Fibroblast of lung (primary cell): ENCODE measurements at regions not wholly inside any gene's neighbourhood (a gene's known extent, or its start where the extent isn't known, plus 50 kb on each side); places are given as distances from the start of the nearest gene placed in this dataset.

ENCODE experiments used
- DNase-seq, 2 donors: peaks; one replicate each; pipeline versions ENCODE4 v3.0.0 to v3.0.0-alpha.2; 2010; ENCODE audit warnings: low read depth in 2 of 2
- H2AFZ ChIP-seq: 2 replicates; pipeline ENCODE4 v1.5.1; 2012; ENCODE audit warnings: low read length, control low read depth, inconsistent platforms
- H3K27ac ChIP-seq: 2 replicates; pipeline ENCODE4 v1.5.1; 2011; ENCODE audit warnings: low read length, control low read depth; ENCODE audit not compliant: insufficient read depth
- H3K27me3 ChIP-seq: 2 replicates; pipeline ENCODE4 v1.5.1; 2011; ENCODE audit warnings: mild to moderate bottlenecking, low read length; ENCODE audit not compliant: control insufficient read depth, insufficient read depth
- H3K36me3 ChIP-seq: 2 replicates; pipeline ENCODE4 v1.5.1; 2011; ENCODE audit warnings: low read length; ENCODE audit not compliant: control insufficient read depth, insufficient read depth
- H3K4me1 ChIP-seq: 2 replicates; pipeline ENCODE4 v1.5.1; 2011; ENCODE audit warnings: low read length; ENCODE audit not compliant: control insufficient read depth, insufficient read depth; ENCODE audit errors: extremely low read depth
- H3K4me2 ChIP-seq: 2 replicates; pipeline ENCODE4 v1.5.1; 2011; ENCODE audit warnings: low read length, control low read depth; ENCODE audit not compliant: insufficient read depth; ENCODE audit errors: extremely low read depth
- H3K4me3 ChIP-seq, 4 experiments: fragments of 200-600 bp in 1 of 4; sonication (generic) in 1 of 4; replicated peaks in 1 of 4; 2 replicates each; pipeline ENCODE4 v1.5.1; 2011 to 2016; ENCODE audit warnings: low read length in 4 of 4, low read depth in 3 of 4, mild to moderate bottlenecking in 3 of 4, control low read depth in 2 of 4, inconsistent platforms in 1 of 4, mixed read lengths in 1 of 4; ENCODE audit not compliant: insufficient read depth in 1 of 4; ENCODE audit errors: control extremely low read depth in 1 of 4
- H3K79me2 ChIP-seq: 2 replicates; pipeline ENCODE4 v1.5.1; 2012; ENCODE audit warnings: mild to moderate bottlenecking, low read length, inconsistent platforms; ENCODE audit not compliant: control insufficient read depth, insufficient read depth
- H3K9ac ChIP-seq: 2 replicates; pipeline ENCODE4 v1.5.1; 2011; ENCODE audit warnings: mild to moderate bottlenecking, low read length, control low read depth; ENCODE audit not compliant: insufficient read depth
- H3K9me3 ChIP-seq: 2 replicates; pipeline ENCODE4 v1.5.1; 2012; ENCODE audit warnings: low read depth, low read length; ENCODE audit not compliant: control insufficient read depth, insufficient read depth
- H4K20me1 ChIP-seq: 2 replicates; pipeline ENCODE4 v1.5.1; 2011; ENCODE audit warnings: low read length; ENCODE audit not compliant: control insufficient read depth, insufficient read depth; ENCODE audit errors: extremely low read depth
- CTCF ChIP-seq, 2 donors: IDR thresholded peaks in 1 of 2; conservative IDR thresholded peaks in 1 of 2; 1 replicate in 1 of 2; 2 replicates in 1 of 2; pipeline ENCODE4 v1.5.1; 2011 to 2012; ENCODE audit warnings: low read length in 2 of 2, control low read depth in 1 of 2, inconsistent platforms in 1 of 2, low read depth in 1 of 2, mild to moderate bottlenecking in 1 of 2
- EZH2 ChIP-seq: IDR thresholded peaks from 2 replicates; pipeline ENCODE4 v1.5.1; 2012; ENCODE audit warnings: low read length, control low read depth, mild to moderate bottlenecking; ENCODE audit errors: missing control alignments

- Histone ChIP-seq H3K27ac (no peak overlapping the region), H2AFZ (no peak overlapping the region), H3K27me3 (no peaks in the 10 kb centered on the region), H3K36me3 (no peaks in the 10 kb centered on the region), H3K4me1 (no peaks in the 10 kb centered on the region), H3K9ac (no peak overlapping the region), H3K79me2 (no peaks in the 10 kb centered on the region), H3K4me3 (no peak overlapping the region), H3K4me2 (no peak overlapping the region), H3K9me3 (no peaks in the 10 kb centered on the region), H4K20me1 (no peaks in the 10 kb centered on the region)
- peak; percentile 56 to 80 for DNase-seq
- TF ChIP-seq CTCF (conservative IDR thresholded peaks at IDR 0.05 in 1 of 2, IDR thresholded peaks at IDR 0.05 in 1 of 2; ENCODE audit: low read depth in 1 of 2, low read length in 2 of 2) (peak in 1 of 2 donors; percentile 4), EZH2 (no peak)
Measured at GRCh38 chr3:113096188-113096892, 105.6 kb downstream of the GTPBP8 start.

GRCh38 chr3:113097960-113098447, 107.2 kb downstream of the GTPBP8 start:
- H3K36me3 ChIP-seq, result no peaks in the 10 kb centered on the region
- no peaks in the 10 kb centered on the region for H3K4me1 ChIP-seq
- H2AFZ ChIP-seq, result no peak overlapping the region
- no peak overlapping the region for H3K9ac ChIP-seq
- no peak overlapping the region for H3K27ac ChIP-seq
- no peaks in the 10 kb centered on the region for H3K9me3 ChIP-seq
- DNase-seq, result peak; percentile 42 to 92
- no peak for TF ChIP-seq CTCF (conservative IDR thresholded peaks at IDR 0.05 in 1 of 2, IDR thresholded peaks at IDR 0.05 in 1 of 2; ENCODE audit: low read depth in 1 of 2, low read length in 2 of 2)
- TF ChIP-seq EZH2, result no peak
- no peak overlapping the region for H3K4me3 ChIP-seq
- H3K79me2 ChIP-seq, result no peaks in the 10 kb centered on the region
- H3K27me3 ChIP-seq, result peaks cover under 1% of the 10 kb centered on the region
- H3K4me2 ChIP-seq, result peak overlapping the region; percentile 16
- no peaks in the 10 kb centered on the region for H4K20me1 ChIP-seq

DNA sequence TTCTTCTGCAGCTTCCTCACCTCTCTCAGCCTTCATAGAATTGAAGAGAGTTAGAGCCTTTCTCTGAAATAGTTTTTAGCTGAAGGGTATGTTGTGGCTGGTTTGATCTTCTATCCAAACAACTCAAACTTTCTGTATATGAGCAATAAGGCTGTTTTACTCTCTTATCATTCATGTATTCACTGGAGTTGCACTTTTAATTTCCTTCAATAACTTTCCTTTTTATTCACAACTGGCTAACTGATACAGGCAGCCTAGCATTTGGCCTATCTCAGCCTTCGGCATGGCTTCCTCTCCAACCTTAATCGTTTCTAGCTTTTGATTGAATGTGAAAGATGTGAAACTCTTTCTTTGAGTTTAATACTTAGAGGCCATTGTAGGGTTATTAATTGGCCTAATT, 109.3 kb downstream of the GTPBP8 start:
- H3K4me3 ChIP-seq, result no peak overlapping the region
- H2AFZ ChIP-seq, result no peak overlapping the region
- no peak for DNase-seq
- no peaks in the 10 kb centered on the region for H4K20me1 ChIP-seq
- H3K79me2 ChIP-seq, result no peaks in the 10 kb centered on the region
- no peaks in the 10 kb centered on the region for H3K4me1 ChIP-seq
- TF ChIP-seq EZH2 (no peak), CTCF (conservative IDR thresholded peaks at IDR 0.05 in 1 of 2, IDR thresholded peaks at IDR 0.05 in 1 of 2; ENCODE audit: low read depth in 1 of 2, low read length in 2 of 2) (no peak)
- no peak overlapping the region for H3K27ac ChIP-seq
- H3K27me3 ChIP-seq, result peaks cover 3% of the 10 kb centered on the region
- no peak overlapping the region for H3K9ac ChIP-seq
- H3K4me2 ChIP-seq, result no peak overlapping the region
- no peaks in the 10 kb centered on the region for H3K9me3 ChIP-seq
- no peaks in the 10 kb centered on the region for H3K36me3 ChIP-seq
